GM12878 (cell line): ENCODE measurements at regions not wholly inside any gene's neighbourhood (a gene's known extent, or its start where the extent isn't known, plus 50 kb on each side); places are given as distances from the start of the nearest gene placed in this dataset.

Source experiments
- ATF3 ChIP-seq: IDR thresholded peaks from 2 replicates; pipeline ENCODE4 v1.6.1; 2011; ENCODE audit warnings: low read depth, mild to moderate bottlenecking, low read length, moderate library complexity, borderline replicate concordance; ENCODE audit errors: extremely low read depth
- CTCF ChIP-seq, 3 experiments: IDR thresholded peaks in 2 of 3; conservative IDR thresholded peaks in 1 of 3; 2 replicates each; pipeline ENCODE4 v1.5.1; 2011; ENCODE audit warnings: low read depth in 3 of 3, low read length in 3 of 3, mild to moderate bottlenecking in 3 of 3, control low read depth in 2 of 3, moderate library complexity in 2 of 3, inconsistent platforms in 1 of 3, mixed read lengths in 1 of 3; ENCODE audit not compliant: control insufficient read depth in 2 of 3, insufficient read depth in 1 of 3; ENCODE audit errors: extremely low read depth in 1 of 3
- EP300 ChIP-seq, 2 experiments: fragments of 150-350 bp in 1 of 2; IDR thresholded peaks; 2 replicates each; pipeline ENCODE4 v1.6.1; 2011 to 2012; ENCODE audit warnings: low read depth in 2 of 2, low read length in 2 of 2, borderline replicate concordance in 1 of 2, improper control_type of control experiment in 1 of 2, inconsistent platforms in 1 of 2; ENCODE audit not compliant: control insufficient read depth in 1 of 2
- HCFC1 ChIP-seq: fragments of 150-350 bp; IDR thresholded peaks from 2 replicates; pipeline ENCODE4 v1.6.1; 2014; ENCODE audit warnings: low read length
- MTA3 ChIP-seq: IDR thresholded peaks from 2 replicates; pipeline ENCODE4 v1.6.1; 2012; ENCODE audit warnings: low read length, inconsistent platforms, borderline replicate concordance
- MYC ChIP-seq: IDR thresholded peaks from 2 replicates; pipeline ENCODE4 v1.6.1; 2011; ENCODE audit warnings: mild to moderate bottlenecking, low read length, moderate library complexity, inconsistent platforms; ENCODE audit not compliant: insufficient read depth, insufficient replicate concordance, insufficient read length, severe bottlenecking
- NFYB ChIP-seq: IDR thresholded peaks from 2 replicates; pipeline ENCODE4 v1.6.1; 2011; ENCODE audit warnings: low read depth, mild to moderate bottlenecking, low read length, improper control_type of control experiment, moderate library complexity; ENCODE audit not compliant: insufficient read depth
- NR2C2 ChIP-seq: IDR thresholded peaks from 2 replicates; pipeline ENCODE4 v1.6.1; 2011; ENCODE audit warnings: borderline replicate concordance, low read depth; ENCODE audit not compliant: control insufficient read depth, insufficient read length
- SP1 ChIP-seq: IDR thresholded peaks from one replicate; pipeline ENCODE4 v1.6.1; 2011; ENCODE audit warnings: low read depth, low read length
- ZBTB33 ChIP-seq: fragments of 450-650 bp; IDR thresholded peaks from 2 replicates; pipeline ENCODE4 v1.6.1; 2017; ENCODE audit warnings: mild to moderate bottlenecking
- ZNF24 ChIP-seq: fragments of 450-650 bp; IDR thresholded peaks from 2 replicates; pipeline ENCODE4 v1.6.1; 2017; ENCODE audit warnings: antibody characterized with exemption, mild to moderate bottlenecking
- ZNF384 ChIP-seq: IDR thresholded peaks from 2 replicates; pipeline ENCODE4 v1.6.1; 2012; ENCODE audit warnings: low read depth, mild to moderate bottlenecking, low read length, improper control_type of control experiment, borderline replicate concordance

- TF ChIP-seq ZNF24, result no peak
- TF ChIP-seq MTA3, result no peak
- no peak for TF ChIP-seq CTCF (IDR thresholded peaks at IDR 0.05 in 2 of 3, conservative IDR thresholded peaks at IDR 0.05 in 1 of 3; ENCODE audit: control insufficient read depth in 2 of 3, extremely low read depth in 1 of 3, insufficient read depth in 1 of 3, low read depth in 3 of 3, low read length in 3 of 3)
- no peak for TF ChIP-seq MYC
- no peak for TF ChIP-seq ZNF384
- TF ChIP-seq SP1, result no peak
- no peak for TF ChIP-seq NFYB
- no peak for TF ChIP-seq ATF3
- TF ChIP-seq HCFC1, result no peak
- TF ChIP-seq EP300 (IDR thresholded peaks at IDR 0.05; ENCODE audit: borderline replicate concordance in 1 of 2, control insufficient read depth in 1 of 2, low read depth in 2 of 2, low read length in 2 of 2), result no peak
- TF ChIP-seq NR2C2, result no peak
- no peak for TF ChIP-seq ZBTB33
Measured at GRCh38 chr7:42794673-42795072, 117.2 kb downstream of the C7orf25 start.
